ENCODE measurements at regions not wholly inside any gene's neighbourhood (a gene's known extent, or its start where the extent isn't known, plus 50 kb on each side); places are given as distances from the start of the nearest gene placed in this dataset.
"Not testable (repeated sequence)": the region's sequence is repeated elsewhere in the genome, so short reads cannot be mapped to it uniquely, and the experiment has no call there.

DNA sequence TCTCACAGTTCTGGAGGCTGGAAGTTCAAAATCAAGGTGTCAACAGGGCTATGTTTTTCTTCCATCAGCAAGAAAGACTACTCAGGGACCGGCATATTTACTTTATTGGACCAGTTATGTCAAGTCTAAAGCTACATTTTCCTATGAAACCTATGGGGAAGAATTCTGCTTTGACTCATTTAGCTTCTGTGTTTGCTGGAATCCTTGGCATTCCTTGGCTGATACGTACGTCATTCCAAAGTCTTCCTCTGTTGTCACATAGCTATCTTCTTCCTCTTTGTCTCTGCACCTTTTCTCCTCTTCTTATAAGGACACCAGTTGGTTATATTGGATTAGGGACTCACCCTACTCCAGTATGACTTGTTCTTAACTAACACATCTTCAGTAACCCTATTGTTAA, 137.4 kb upstream of the FBXO11 start:
- DNase-seq (ENCODE audit: low read depth in 2 of 2) = no peak

DNA sequence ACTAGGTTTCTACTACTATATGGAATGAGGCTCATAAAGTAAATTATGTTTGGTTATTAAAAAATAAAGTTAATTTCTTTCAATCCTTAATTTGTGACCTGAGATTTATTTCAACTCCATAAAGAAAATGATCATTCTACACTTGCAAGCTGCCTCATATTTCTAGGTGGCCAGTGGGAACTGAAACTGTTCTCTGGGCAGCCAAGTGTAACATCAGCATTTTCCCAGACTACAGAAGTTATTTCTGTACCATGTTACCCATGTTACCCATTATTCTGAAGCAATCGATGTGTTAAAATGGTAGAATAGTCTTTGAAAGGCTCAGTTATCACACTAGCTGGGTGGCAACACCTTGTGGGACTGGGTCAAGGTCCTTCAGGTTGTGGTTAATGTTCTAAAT, 139.3 kb upstream of the FBXO11 start:
- DNase-seq (ENCODE audit: low read depth in 2 of 2) = no peak

DNA sequence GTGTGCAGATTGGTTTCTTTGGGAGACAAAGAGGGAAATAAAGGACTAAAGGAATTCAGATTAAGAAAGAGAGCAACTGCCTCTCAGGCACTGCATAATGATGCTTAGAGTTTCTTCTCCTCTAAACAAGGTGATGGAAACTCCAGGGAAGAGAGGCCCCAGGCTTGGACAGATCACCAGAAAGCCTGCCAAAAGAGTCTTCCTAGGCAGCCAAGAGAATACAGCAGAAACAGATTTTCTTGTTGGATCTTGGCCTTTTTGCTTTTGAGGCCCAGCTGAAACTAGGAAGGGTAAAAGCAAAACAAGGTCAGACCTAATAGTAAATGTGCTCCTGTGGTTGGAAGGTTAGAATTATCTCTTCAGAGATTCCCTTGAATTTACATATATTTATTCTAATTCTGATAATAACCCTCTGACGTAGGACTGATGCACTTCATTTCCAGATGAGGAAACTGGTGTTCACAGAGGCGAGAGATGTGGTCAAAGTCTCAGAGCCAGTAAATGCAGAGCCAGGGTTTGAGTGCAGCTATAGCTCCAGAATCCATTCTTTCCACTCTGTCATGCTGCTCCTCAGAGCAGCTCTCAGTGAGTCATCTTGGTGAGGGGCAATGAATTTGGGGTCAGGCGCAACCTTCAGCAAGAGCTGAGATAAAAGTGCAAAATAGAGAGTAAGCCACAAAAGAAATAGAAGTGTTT, 142.3 kb upstream of the FBXO11 start:
- DNase-seq (ENCODE audit: low read depth in 2 of 2) = no peak

DNA sequence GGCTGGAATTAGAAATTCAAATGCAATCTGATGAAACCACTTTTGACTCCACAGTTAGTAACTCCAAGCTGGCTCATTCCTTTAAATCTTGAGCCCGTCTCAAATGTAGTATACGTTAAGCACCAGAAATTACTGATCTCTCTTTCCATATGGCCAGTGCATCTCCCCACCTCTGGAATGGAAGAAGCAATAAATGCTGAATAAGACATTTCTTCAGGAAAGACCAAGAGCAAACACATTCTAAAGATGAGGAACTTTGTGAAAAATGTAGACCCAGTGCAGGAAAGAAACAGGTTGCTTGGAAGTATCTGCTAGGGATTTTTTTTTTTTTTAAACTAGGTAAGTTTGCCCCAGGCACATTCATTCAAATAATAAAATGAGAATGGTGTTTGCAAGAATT, 143.1 kb upstream of the FBXO11 start:
- no peak for DNase-seq (ENCODE audit: low read depth in 2 of 2)

DNA sequence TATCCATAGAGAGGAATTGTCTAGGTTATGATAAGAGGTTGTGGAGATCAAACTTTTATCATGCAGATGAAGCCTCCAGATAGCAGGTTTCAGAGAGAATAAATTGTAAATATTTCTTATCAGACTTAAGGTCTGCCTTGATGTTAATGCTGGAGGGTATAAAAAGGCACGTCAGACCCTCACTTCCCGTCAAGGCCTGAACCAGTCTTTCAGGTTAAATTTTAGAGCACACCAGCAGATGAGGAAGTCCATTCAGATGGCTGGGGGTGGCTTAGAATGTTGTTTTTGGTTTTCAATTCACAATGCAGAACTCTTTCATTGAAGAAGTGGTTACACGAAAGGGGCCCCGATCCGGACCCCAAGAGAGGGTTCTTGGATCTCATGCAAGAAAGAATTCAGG, 144.4 kb upstream of the FBXO11 start:
- DNase-seq (ENCODE audit: low read depth in 2 of 2) = no peak

DNA sequence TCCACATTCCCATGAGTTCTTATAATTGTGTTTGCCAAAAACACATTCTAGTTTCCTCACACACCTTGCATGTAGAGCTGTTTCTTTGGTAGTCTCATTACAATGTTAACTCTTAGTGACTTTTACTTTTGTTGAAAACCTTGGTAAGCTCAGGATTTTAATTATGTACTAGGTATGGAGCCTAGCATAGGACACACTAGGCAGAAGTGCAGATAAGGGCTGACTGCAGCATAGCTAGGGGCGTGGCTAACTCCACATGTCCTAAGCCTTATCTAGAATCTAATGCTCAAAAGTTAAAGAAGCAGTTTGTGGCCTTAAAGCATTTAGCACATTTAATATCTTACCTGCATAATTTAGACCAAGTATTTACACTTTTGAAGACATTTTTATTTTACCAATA, 153.7 kb upstream of the FBXO11 start:
- no peak for DNase-seq (ENCODE audit: low read depth in 2 of 2)

DNA sequence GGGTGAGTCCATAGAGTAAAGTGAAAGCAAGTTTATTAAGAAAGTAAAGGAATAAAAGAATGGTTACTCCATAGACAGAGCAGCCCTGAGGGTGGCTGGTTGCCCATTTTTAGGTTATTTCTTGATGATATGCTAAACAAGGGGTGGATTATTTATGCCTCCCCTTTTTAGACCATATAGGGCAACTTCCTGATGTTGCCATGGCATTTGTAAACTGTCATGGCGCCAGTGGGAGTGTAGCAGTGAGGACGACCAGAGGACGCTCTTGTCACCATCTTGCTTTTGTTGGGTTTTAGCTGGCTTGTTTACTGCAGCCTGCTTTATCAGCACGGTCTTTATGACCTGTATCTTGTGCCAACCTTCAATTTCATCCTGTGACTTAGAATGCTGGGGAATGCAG, 155.4 kb upstream of the FBXO11 start:
- not testable (repeated sequence) for DNase-seq (ENCODE audit: low read depth in 2 of 2)

DNA sequence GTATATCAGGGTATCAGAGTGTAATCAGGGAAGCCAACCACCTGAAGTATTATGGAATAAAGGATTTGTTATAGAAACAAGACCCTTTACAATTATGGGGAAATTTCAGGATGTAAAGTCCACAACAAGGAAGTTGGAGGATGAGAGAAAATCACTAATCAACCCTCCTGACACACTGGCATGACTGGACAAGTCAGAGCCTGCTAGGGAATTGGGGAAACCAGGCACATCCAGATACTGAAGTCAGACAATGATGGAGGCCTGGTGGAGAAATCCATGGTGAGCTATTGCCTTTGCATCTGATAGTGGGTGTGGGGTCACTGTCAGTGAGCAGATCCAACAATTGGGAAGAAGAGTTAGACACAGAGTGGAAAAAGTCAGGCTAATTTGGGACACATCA, 158.8 kb upstream of the FBXO11 start:
- DNase-seq (ENCODE audit: low read depth in 2 of 2) = no peak

DNA sequence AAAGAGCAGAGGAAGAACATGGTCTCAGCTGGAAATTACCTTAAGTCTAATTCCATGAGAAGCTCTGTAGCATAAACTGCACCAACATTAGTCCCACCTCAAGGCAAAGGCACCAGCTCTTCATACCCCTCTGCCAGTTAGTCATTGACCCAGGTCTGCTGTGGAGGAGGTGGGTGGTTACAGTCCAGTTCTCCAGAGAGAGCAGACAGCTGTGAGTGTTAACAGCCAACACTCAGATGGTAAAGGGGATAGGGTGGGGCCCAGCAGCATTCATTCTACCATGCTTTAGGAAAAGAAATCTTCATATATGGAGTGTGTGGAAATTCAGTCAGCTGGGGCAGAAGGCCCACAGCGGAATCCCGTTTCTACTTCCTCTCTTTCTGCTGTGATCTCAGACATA, 159.7 kb upstream of the FBXO11 start:
- no peak for DNase-seq (ENCODE audit: low read depth in 2 of 2)

DNA sequence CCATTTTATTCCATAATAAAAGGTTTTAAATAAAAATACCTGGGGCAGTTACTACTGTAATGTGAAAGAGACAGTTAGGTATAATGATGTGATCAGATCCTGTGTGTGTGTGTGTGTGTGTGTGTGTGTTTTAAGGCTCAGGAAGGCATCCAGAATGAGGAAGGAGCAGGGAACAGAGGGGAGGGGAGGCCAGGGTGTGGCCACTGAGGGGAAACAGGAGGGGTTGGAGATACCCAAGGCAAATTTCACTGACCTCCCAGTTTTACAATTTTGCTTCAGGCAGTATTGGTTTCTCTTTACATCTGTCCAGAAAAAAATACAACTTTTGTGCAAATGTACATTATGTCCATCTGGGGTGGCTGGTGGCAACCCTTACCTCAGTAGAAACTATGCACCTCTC, 163.5 kb upstream of the FBXO11 start:
- no peak for DNase-seq (ENCODE audit: low read depth in 2 of 2)

DNA sequence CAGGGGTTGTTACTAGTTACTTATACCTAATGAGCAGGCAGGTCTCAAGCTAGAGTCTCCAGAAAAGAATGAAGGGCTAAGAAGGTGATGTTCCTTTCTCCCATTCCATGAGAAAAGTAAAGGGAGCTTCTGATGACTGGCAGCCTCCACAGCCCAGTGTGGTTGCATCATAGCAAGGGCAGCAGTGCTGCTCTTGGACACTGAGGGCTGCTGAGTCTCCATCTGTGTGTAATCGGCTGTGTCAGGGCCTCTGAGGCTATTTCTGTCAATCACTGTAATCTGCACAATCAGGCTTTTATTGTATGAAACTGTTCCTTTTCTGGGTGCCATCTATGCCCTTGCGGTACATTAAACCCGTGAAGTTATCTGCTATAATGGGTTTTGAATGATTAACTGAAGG, 164.1 kb upstream of the FBXO11 start:
- DNase-seq (ENCODE audit: low read depth in 2 of 2) = no peak

DNA sequence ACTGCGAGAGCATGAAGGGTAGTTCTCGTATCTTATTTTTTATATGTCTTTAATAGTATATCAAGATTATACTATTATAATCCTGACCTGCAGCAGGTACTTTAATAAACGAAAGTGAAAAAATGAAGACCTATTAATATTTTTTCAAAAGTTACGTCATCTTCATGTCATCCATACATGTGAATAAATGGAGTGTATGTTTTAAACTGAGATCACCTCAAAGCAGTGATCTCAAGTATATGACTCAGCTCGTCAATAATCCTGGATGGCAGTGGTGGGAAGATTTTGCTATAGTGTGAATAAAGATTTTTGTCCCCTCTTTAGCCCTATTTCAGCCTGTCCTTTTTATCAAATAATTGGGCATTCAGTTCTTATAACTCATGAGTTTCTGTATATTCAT, 166.3 kb upstream of the FBXO11 start:
- no peak for DNase-seq (ENCODE audit: low read depth in 2 of 2)

DNA sequence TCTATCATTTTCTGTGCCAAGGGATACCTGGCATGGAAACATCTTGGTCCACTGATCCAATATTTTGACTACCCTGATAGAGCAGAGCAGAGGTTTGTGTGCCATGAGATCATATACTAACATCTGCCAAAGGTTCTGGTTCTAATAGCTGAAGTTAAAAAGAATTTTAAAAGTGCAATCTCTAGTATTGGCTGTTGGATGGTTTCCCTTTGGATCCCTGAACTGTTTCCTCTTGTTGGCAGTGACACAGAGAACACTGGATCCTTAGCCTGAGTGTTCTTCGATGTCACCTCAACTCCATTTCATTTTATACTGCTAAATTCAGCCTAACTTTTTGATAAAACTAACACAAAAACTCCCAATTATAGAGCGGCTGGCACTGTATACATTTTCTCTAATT, 169.3 kb upstream of the FBXO11 start:
- no peak for DNase-seq (ENCODE audit: low read depth in 2 of 2)

DNA sequence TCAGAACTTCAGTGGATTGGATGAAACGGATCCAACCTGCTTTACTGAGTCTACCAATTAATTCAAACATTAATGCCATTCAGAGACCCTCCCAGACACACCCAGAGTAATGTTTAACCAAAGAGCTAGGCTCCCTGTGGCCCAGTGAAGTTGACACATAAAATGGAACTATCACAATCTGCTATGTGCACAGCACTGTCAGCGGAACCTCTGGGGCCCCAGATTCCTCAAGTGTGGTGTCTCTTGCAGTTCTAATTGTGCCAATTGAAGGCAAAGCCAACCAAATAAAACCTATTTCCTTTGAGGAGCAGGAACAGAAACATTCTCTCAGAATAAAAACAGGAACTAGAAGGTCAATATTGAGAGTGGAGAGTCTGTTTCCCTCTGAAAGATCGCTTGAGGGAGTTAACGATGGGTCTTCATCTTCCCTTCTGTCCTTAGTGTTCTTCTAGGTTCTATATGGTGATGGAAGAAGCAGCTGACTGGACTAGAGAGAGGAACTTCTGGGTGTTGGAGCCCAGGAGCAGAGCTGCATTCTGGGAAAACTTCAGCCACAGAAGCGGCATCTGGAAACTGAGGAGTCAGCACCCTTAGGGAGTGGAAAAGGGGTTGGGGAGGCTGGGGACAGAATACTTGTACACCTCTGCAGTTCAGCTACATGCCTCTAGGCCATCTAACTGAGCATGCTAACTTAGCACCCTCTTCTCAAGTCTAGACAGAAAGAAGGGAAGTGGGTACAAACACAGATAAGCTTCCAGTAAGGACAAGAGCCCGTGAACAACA, 174.4 kb upstream of the FBXO11 start:
- no peak for DNase-seq (ENCODE audit: low read depth in 2 of 2)

DNA sequence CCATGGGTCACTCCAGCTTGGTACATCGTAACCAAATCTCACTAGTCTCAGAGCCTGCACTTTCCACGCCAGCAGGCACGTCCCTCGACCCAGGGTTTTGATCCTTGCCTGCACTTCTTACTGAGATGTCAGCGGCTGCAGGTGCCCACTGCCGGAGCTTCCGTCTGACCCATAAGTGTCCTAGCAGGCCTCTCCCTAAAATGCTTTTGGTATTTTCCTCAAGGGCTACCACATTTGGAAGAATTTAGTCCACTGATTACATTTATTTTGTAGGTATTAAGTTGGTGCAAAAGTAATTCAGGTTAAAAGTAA, 175.0 kb upstream of the FBXO11 start:
- no peak for DNase-seq (ENCODE audit: low read depth in 2 of 2)

DNA sequence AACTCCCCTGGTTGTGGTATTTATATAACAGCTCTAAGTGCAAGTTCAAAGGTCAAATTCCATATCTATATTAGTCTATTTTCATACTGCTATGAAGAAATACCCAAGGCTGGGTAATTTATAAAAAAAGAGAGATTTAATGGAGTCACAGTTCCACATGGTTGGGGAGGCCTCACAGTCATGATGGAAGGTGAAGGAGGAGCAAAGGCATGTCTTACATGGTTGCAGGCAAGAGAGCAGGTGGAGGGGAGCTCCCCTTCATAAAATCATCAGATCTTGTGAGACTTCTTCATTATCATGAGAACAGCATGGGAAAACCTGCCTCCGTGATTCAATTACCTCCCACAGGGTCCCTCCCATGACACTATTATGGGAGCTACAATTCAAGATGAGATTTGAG, 179.6 kb upstream of the FBXO11 start:
- DNase-seq (ENCODE audit: low read depth in 2 of 2) = no peak

DNA sequence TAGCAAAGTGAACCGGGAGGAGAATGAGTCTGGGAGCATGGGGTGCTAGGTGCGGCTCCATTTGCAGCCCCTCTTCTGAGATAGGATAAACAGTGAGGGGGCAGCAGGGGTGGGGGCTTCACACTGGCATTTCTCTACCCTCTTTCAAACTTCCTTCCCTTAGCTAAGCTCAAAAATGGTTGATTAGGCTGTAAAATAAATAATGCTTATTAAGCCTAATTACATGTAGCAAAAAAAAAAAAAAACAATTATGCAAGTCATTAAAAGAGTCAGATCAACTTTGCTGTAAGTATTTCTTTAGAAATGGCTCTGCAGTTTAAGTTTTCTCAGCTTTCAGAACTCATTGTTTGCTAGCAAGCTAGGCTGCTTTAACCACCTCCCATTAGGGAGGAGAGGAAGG, 182.7 kb upstream of the FBXO11 start:
- no peak for DNase-seq (ENCODE audit: low read depth in 2 of 2)

DNA sequence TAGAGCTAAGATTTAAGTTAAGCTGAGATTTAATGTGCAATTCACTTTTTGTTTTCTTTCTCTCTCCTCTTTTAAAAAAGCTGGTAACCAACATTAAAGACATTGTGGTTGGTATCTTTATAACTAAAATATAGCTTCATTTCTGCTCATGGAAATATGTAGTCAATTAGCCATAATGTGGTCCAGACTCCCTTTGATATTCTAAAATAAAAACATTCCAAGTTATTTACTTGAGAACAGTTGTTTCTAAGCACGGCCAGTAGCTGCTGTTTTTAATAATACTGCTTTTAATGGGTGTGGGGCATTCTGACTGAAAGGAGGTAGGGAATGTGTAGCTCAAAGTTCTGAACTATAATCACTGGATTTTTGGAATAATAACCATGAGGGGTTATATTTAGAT, 183.3 kb upstream of the FBXO11 start:
- DNase-seq (ENCODE audit: low read depth in 2 of 2) = no peak

DNA sequence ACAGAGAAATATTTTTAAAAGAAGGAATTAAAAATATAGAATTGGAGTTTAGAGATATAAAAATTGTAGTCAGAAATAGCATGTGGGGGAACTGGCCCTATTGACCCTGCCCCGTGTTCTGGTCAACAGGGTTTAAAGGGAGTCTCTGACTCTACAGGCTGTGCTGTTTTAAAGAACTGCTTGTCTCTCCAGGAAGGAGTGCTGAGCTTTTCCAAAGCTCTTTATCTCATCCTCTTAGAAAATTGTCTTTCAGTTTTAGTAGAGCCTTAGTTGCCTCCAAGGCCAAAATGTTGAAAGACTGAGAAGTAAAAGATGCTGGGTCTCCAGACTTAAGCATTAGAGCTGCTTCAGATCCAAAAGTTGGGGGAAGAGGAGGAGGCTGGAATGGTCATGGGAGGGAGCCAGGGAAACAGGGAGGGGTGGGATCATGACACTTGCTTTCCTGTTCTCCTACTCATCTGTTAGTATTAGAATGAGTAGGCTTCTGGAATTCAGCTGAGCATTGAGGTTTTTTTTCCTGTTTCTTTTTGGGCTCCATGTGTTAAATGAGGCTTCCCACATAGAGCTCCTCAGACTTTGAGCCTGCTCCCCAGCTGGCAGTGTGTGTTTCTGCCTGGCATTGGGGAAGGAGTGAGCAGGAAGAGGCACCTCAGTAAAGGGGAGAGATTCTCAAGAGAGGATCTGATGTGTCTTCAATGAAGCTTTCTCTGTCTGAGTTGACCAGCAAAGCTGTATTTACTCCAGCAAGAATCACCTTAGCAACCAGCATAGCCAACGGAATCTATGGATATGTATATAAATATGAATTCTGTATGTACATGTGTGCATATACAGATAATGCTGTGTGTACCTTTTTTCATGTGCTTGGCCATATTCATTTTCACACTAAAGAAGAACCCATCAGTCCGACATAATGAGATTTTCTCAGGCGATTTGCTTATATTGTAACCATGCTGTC, 186.8 kb upstream of the FBXO11 start:
- no peak for DNase-seq (ENCODE audit: low read depth in 2 of 2)

DNA sequence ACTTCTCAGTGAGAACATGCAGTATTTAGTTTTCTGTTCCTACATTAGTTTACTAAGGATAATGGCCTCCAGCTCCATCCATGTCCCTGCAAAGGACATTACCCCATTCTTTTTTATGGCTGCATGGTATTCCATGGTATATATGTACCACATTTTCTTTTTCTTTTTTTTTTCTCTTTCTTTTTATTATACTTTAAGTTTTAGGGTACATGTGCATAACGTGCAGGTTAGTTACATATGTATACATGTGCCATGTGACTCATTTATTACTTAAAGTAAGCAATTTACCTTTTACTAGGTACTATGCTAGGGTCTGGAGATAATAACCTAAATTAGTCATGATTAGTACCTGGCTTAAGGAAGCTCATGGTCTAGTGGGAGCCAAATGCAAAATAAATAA, 190.5 kb upstream of the FBXO11 start:
- not testable (repeated sequence) for DNase-seq (ENCODE audit: low read depth in 2 of 2)

DNA sequence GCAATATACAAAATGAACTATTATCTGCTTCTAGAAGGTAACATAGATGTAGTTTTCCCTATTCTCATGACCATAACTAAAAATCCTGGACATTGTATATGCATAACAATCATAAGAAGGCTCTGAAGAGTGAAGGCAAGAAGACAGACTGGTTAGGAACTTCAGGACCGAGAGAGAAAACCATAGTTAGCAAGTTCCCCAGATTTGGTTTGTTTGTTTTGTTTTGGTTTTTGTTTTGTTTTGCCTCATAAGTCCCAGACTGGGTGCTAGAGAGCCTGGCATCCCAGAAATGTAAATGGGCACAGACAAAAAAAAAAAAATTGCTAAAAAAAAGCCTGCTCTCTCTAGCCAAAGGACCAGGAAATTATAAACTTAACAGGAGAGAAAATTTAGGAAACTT, 192.2 kb upstream of the FBXO11 start:
- no peak for DNase-seq (ENCODE audit: low read depth in 2 of 2)

DNA sequence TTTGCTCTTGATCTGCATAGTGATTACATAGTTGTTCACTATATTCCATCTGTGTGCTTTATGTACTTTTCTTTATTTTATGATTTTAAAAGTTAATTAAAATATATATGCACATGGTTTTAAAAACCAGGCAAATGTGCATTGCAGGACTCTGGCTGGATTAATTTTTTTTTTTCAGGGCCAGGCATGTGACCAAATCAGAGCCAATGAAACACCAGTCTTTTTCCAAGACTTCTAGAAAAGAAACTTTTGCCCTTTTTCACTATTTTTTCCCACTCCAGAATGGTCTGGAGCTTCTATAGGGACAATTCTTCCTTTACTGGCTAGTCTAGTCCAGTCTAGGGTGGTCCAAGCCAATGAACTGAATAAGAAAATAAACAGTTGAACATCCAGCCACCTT, 198.1 kb upstream of the FBXO11 start:
- no peak for DNase-seq (ENCODE audit: low read depth in 2 of 2)

DNA sequence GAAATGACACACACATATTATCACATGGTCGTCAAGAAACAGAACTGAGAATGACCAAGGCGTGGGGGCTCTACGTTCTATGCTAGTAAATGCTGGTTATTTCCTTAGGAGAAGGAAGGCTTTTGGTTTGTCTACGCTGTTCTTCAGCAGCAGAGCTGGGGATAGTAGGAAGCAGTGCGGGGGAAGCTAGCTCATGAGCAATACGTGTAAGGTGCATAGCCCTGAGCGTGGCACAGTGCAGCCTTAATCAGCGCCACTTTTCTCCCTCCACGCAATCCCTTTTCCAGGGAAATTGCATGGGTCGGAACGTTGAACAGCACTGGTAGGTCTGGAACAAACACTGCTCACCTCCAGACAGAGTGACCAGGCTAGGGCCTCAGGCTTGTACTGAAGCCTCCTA, 199.6 kb upstream of the FBXO11 start:
- no peak for DNase-seq (ENCODE audit: low read depth in 2 of 2)
